HEK293 (cell line): ENCODE measurements at regions not wholly inside any gene's neighbourhood (a gene's known extent, or its start where the extent isn't known, plus 50 kb on each side); places are given as distances from the start of the nearest gene placed in this dataset.

Experiments
- ZNF121 ChIP-seq: fragments of 450-650 bp; formaldehyde crosslinking; IDR thresholded peaks from 2 replicates; pipeline ENCODE4 v1.5.1; 2016; ENCODE audit warnings: missing biosample characterization, missing genetic modification characterization
- ZNF132 ChIP-seq: fragments of 450-650 bp; formaldehyde crosslinking; IDR thresholded peaks from 2 replicates; pipeline ENCODE4 v1.5.1; 2017; ENCODE audit warnings: missing biosample characterization, missing genetic modification characterization, borderline replicate concordance
- TF ChIP-seq, protein P1 (sequence below): fragments of 450-650 bp; formaldehyde crosslinking; IDR thresholded peaks from 2 replicates; pipeline ENCODE4 v1.5.1; 2016; ENCODE audit warnings: missing biosample characterization, missing genetic modification characterization
- TF ChIP-seq, protein P2 (sequence below): fragments of 450-650 bp; formaldehyde crosslinking; optimal IDR thresholded peaks from 2 replicates; pipeline ENCODE3; 2016; ENCODE audit warnings: missing biosample characterization, mild to moderate bottlenecking, missing genetic modification characterization
- TF ChIP-seq, protein P3 (sequence below): fragments of 450-650 bp; formaldehyde crosslinking; IDR thresholded peaks from 2 replicates; pipeline ENCODE4 v1.5.1; 2016; ENCODE audit warnings: missing biosample characterization, missing genetic modification characterization

DNA sequence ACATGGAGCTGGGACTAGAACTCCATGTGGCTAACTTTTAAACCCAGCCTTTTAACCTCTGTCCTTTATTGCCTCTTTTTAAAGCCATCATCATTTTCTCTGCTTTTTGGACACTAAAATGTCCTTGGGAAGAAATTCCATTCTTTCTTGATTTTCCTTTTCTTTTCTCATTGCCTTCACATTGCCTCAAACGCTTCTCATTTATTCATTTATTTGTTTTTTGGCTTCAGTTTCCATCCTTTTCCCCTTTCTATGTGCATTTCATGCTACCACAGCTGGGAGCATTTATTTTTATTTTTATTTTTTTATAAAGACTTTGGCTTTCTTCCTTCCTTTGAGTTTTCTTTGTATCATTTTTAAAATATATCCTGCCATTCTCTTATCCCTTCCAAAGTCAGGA, 212.2 kb downstream of the DACT1 start:
- no peak for TF ChIP-seq ZNF132
- TF ChIP-seq, protein P1, sequence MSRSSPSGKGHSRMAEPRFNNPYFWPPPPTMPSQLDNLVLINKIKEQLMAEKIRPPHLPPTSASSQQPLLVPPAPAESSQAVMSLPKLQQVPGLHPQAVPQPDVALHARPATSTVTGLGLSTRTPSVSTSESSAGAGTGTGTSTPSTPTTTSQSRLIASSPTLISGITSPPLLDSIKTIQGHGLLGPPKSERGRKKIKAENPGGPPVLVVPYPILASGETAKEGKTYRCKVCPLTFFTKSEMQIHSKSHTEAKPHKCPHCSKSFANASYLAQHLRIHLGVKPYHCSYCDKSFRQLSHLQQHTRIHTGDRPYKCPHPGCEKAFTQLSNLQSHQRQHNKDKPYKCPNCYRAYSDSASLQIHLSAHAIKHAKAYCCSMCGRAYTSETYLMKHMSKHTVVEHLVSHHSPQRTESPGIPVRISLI = no peak
- TF ChIP-seq, protein P2, sequence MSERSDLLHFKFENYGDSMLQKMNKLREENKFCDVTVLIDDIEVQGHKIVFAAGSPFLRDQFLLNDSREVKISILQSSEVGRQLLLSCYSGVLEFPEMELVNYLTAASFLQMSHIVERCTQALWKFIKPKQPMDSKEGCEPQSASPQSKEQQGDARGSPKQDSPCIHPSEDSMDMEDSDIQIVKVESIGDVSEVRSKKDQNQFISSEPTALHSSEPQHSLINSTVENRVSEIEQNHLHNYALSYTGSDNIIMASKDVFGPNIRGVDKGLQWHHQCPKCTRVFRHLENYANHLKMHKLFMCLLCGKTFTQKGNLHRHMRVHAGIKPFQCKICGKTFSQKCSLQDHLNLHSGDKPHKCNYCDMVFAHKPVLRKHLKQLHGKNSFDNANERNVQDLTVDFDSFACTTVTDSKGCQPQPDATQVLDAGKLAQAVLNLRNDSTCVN = no peak
- TF ChIP-seq, protein P3, sequence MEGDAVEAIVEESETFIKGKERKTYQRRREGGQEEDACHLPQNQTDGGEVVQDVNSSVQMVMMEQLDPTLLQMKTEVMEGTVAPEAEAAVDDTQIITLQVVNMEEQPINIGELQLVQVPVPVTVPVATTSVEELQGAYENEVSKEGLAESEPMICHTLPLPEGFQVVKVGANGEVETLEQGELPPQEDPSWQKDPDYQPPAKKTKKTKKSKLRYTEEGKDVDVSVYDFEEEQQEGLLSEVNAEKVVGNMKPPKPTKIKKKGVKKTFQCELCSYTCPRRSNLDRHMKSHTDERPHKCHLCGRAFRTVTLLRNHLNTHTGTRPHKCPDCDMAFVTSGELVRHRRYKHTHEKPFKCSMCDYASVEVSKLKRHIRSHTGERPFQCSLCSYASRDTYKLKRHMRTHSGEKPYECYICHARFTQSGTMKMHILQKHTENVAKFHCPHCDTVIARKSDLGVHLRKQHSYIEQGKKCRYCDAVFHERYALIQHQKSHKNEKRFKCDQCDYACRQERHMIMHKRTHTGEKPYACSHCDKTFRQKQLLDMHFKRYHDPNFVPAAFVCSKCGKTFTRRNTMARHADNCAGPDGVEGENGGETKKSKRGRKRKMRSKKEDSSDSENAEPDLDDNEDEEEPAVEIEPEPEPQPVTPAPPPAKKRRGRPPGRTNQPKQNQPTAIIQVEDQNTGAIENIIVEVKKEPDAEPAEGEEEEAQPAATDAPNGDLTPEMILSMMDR = no peak
- no peak for TF ChIP-seq ZNF121 (tag by site-specific recombination)
